CD4-positive, alpha-beta T cell (primary cell): ENCODE measurements at regions not wholly inside any gene's neighbourhood (a gene's known extent, or its start where the extent isn't known, plus 50 kb on each side); places are given as distances from the start of the nearest gene placed in this dataset.

Experiments
- ATAC-seq: fragments of 200-7000 bp; cut with Tn5 transposase; one replicate; pipeline ENCODE4 v1.10.0; 2022; ENCODE audit warnings: mild to moderate bottlenecking; ENCODE audit not compliant: poor library complexity
- CTCF ChIA-PET: fragments of 350-600 bp; sonication (Branson Sonifier 250); formaldehyde crosslinking; loops from one replicate; lab custom pipeline; 2021; ENCODE audit warnings: antibody characterized with exemption, inconsistent platforms; lab: Charles Lee
- POLR2A ChIA-PET: fragments of 350-600 bp; sonication (Branson Sonifier 250); formaldehyde crosslinking; loops from one replicate; lab custom pipeline; 2021; ENCODE audit warnings: antibody characterized with exemption, inconsistent platforms; lab: Charles Lee
- DNase-seq, 14 experiments: peaks; one replicate each; pipeline ENCODE4 v3.0.0-alpha.2; 2013 to 2020; ENCODE audit warnings: mixed read lengths in 2 of 14
- H3K27ac ChIP-seq, 2 donors: one replicate each; pipeline versions ENCODE4 v1.5.1 to v1.7.0; 2013; ENCODE audit warnings: low read length in 2 of 2, low read depth in 1 of 2, mild to moderate bottlenecking in 1 of 2
- H3K27me3 ChIP-seq, 2 experiments: 1 replicate in 1 of 2; 2 replicates in 1 of 2; pipeline versions ENCODE4 v1.6.1 to v1.7.0; 2013; ENCODE audit warnings: low read length in 2 of 2, control low read depth in 1 of 2, mild to moderate bottlenecking in 1 of 2, moderate library complexity in 1 of 2; ENCODE audit not compliant: insufficient read depth in 2 of 2, control insufficient read depth in 1 of 2
- H3K36me3 ChIP-seq: one replicate; pipeline ENCODE4 v1.6.1; 2013; ENCODE audit warnings: low read length, control low read depth; ENCODE audit not compliant: insufficient read depth
- H3K4me1 ChIP-seq: one replicate; pipeline ENCODE4 v1.6.1; 2013; ENCODE audit warnings: low read length, control low read depth; ENCODE audit not compliant: insufficient read depth
- H3K4me3 ChIP-seq: one replicate; pipeline ENCODE4 v1.5.1; 2013; ENCODE audit warnings: mild to moderate bottlenecking, low read length, moderate library complexity
- H3K9me3 ChIP-seq, 2 experiments: 1 replicate in 1 of 2; 2 replicates in 1 of 2; pipeline versions ENCODE4 v1.6.1 to v1.7.0; 2013; ENCODE audit warnings: low read length in 2 of 2, mild to moderate bottlenecking in 2 of 2, control low read depth in 1 of 2, moderate library complexity in 1 of 2; ENCODE audit not compliant: control insufficient read depth in 1 of 2, insufficient read depth in 1 of 2
- H3K27ac Mint-ChIP-seq: one replicate; pipeline ENCODE4 v1.8.0; 2020; ENCODE audit warnings: mixed read lengths
- H3K27me3 Mint-ChIP-seq: one replicate; pipeline ENCODE4 v1.8.0; 2021; ENCODE audit warnings: mixed read lengths
- H3K36me3 Mint-ChIP-seq: one replicate; pipeline ENCODE4 v1.8.0; 2021; ENCODE audit warnings: low read depth, mixed read lengths
- H3K4me1 Mint-ChIP-seq: one replicate; pipeline ENCODE4 v1.8.0; 2021; ENCODE audit warnings: low read depth, mixed read lengths
- H3K4me3 Mint-ChIP-seq: one replicate; pipeline ENCODE4 v1.8.0; 2020; ENCODE audit warnings: mild to moderate bottlenecking, mixed read lengths
- H3K9me3 Mint-ChIP-seq: one replicate; pipeline ENCODE4 v1.8.0; 2020; ENCODE audit warnings: mixed read lengths
- CTCF ChIP-seq: fragments of 200-600 bp; IDR thresholded peaks from one replicate; pipeline ENCODE4 v1.8.0; 2022; ENCODE audit warnings: antibody characterized with exemption, mild to moderate bottlenecking
- intact Hi-C, 2 experiments: fragments of 100-400 bp; cut with DNase I in 1 of 2; cut with micrococcal nuclease in 1 of 2; formaldehyde crosslinking; loops; one replicate each; pipeline versions ENCODE4 v1.15.1 to v1.9.0; 2023 to 2025; cut with DNase I, micrococcal nuclease

DNA sequence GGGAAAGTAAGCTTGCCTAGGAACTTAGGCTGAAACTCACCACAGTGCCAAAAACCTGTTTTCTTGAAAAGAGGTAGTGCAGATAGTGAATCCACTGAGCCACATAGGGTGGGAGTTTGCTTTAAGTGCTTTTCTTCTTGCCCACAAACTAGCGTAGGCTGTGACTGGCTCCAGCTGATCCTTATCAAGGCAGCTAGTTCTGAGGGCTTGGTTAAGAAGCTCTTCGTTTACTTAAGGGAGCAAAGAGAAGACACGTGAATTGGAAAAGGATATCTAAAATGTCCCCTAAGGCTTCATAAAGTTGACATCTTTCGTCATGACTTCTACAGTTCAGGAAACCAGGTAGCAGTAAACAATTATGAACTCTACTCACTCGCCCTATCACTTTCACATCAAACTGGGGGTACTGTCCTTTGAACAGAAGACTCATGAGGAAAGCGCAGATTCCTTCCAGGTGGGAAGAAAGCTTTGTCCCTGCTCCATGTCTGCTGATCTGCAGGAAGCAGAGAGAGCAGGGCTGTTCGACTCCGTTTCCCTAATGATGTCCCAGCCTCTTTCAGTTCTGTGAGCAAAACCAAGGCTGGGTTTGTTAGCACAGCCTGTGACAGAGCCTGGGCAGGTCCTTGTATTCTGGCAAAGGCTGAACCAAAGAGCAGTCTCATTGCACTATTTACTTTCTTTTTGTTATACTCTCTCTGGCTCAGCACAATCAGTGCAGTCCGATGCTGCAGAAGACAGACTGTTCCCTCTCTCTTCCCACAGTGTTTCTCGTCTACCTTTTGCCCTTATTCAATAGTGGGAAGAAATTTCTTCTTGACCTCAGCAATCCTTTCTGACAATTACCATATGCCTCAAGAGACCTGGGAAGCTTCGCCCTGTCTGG, 93.5 kb upstream of the ETV6 start:
- ChIA-PET CTCF (interaction anchor here (1.8 to 3.6 kb wide), 2 partner anchors 10 to 477 kb away, joined by 5 to 9 read pairs; no protein-coding TSS in a partner anchor), POLR2A (interaction anchor here (1.1 to 3.4 kb wide), 4 partner anchors 10 to 801 kb away, joined by 3 to 38 read pairs (median 5); partner anchors contain the start of genes BORCS5 and ETV6)
- peak overlapping the region; percentile 21 for H3K4me3 ChIP-seq
- H3K27ac ChIP-seq: peak overlapping the region in 1 of 2 donors; percentile 16
- peaks cover 17% of the 10 kb centered on the region for H3K4me1 ChIP-seq
- Mint-ChIP-seq H3K27me3 (no peaks in the 10 kb centered on the region), H3K4me1 (peaks cover 22% of the 10 kb centered on the region), H3K9me3 (no peaks in the 10 kb centered on the region), H3K4me3 (peak overlapping the region; percentile 84), H3K36me3 (no peaks in the 10 kb centered on the region), H3K27ac (peak overlapping the region; percentile 94)
- ATAC-seq: peak; percentile 76
- no peak for TF ChIP-seq CTCF
- DNase-seq: peak in 5 of 14 experiments; percentile 26 to 64 (median 42)
- intact Hi-C loops: loop anchor here in 1 of 2 experiments (5.0 kb wide), 1 partner anchor 91 kb away; the partner anchor contains the start of gene ETV6
- no peaks in the 10 kb centered on the region for H3K36me3 ChIP-seq
- no peaks in the 10 kb centered on the region for H3K27me3 ChIP-seq
- no peaks in the 10 kb centered on the region for H3K9me3 ChIP-seq

GRCh38 chr12:11556682-11557081, 92.8 kb upstream of the ETV6 start:
- intact Hi-C loops: loop anchor here in 1 of 2 experiments (5.0 kb wide), 1 partner anchor 91 kb away; the partner anchor contains the start of gene ETV6
- no peak for TF ChIP-seq CTCF

DNA sequence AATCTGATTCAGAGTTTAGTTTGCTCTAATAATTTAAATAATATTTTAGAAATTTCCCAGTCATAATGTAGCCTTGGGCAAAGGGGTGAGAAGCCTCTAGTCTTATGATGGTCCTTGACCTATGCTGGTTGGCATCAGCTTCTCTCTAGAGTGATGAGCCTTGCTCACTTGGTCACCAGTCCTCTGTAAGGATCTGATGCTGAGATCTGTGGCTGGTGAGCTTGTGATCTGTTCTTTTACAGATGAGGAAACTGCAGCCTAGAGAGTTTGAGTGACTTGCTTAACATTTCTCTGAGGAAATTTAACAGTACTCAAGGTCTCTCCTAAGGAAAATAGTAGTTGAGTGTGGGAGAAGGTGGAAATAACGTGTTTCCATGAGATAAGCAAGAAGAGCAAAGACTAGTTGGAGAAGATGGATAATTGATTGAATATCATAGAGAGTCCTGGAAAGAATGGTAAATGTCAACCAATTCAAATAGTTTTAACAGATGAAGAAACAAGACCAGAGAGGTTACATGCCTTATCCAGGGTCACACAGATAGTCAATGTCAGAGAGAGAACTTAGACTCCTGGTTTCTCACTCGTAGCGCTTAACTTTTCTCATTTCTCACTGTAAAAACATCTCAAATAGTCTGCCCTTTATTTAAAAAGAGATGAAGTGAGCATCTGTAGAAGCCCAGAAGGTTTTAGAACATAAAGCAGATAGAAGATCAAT, 89.7 kb upstream of the ETV6 start:
- CTCF ChIA-PET: no interaction called here
- H3K36me3 ChIP-seq: no peaks in the 10 kb centered on the region
- no peaks in the 10 kb centered on the region for H3K9me3 Mint-ChIP-seq
- no peaks in the 10 kb centered on the region for H3K36me3 Mint-ChIP-seq
- no peaks in the 10 kb centered on the region for H3K27me3 Mint-ChIP-seq
- no peak overlapping the region for H3K4me3 ChIP-seq
- H3K27ac ChIP-seq: no peak overlapping the region
- POLR2A ChIA-PET: no interaction called here
- intact Hi-C loops: loop anchor here in 1 of 2 experiments (5.0 kb wide), 1 partner anchor 88 kb away; the partner anchor contains the start of gene ETV6
- no peaks in the 10 kb centered on the region for H3K27me3 ChIP-seq
- H3K4me3 Mint-ChIP-seq: no peak overlapping the region
- H3K4me1 Mint-ChIP-seq: peaks cover 15% of the 10 kb centered on the region
- no peak overlapping the region for H3K27ac Mint-ChIP-seq
- ATAC-seq: no peak
- no peaks in the 10 kb centered on the region for H3K9me3 ChIP-seq
- H3K4me1 ChIP-seq: peaks cover 12% of the 10 kb centered on the region
- DNase-seq: no peak
- TF ChIP-seq CTCF: no peak

More at GRCh38 chr12:11556682-11557081, 92.8 kb upstream of the ETV6 start:
- DNase-seq (no peak), ATAC-seq (no peak)
- ChIA-PET POLR2A (interaction anchor here (1.9 to 3.4 kb wide), 2 partner anchors 11 to 476 kb away, joined by 5 to 38 read pairs; no protein-coding TSS in a partner anchor), CTCF (interaction anchor here (3.6 kb wide), 1 partner anchor 476 kb away, joined by 9 read pairs; no protein-coding TSS in a partner anchor)
- Histone ChIP-seq H3K27me3 (no peaks in the 10 kb centered on the region), H3K4me3 (no peak overlapping the region), H3K9me3 (no peaks in the 10 kb centered on the region), H3K27ac (no peak overlapping the region), H3K4me1 (peaks cover 17% of the 10 kb centered on the region), H3K36me3 (no peaks in the 10 kb centered on the region)
- H3K4me3 Mint-ChIP-seq: peak overlapping the region; percentile 84
- peaks cover 22% of the 10 kb centered on the region for H3K4me1 Mint-ChIP-seq
- H3K27me3 Mint-ChIP-seq: no peaks in the 10 kb centered on the region
- no peaks in the 10 kb centered on the region for H3K36me3 Mint-ChIP-seq
- H3K9me3 Mint-ChIP-seq: no peaks in the 10 kb centered on the region
- peak overlapping the region; percentile 94 for H3K27ac Mint-ChIP-seq
